H1 (cell line): ENCODE measurements at regions not wholly inside any gene's neighbourhood (a gene's known extent, or its start where the extent isn't known, plus 50 kb on each side); places are given as distances from the start of the nearest gene placed in this dataset.

Source experiments
- CTCF ChIA-PET: fragments of 300-600 bp; sonication (Branson Sonifier 250); formaldehyde crosslinking; loops from one replicate; lab custom pipeline; 2021; ENCODE audit not compliant: partially characterized antibody; lab: Charles Lee
- POLR2A ChIA-PET: fragments of 300-600 bp; sonication (Branson Sonifier 250); formaldehyde crosslinking; loops from one replicate; lab custom pipeline; 2021; ENCODE audit warnings: inconsistent platforms; ENCODE audit not compliant: partially characterized antibody; lab: Charles Lee
- DNase-seq, 2 experiments: peaks; one replicate each; pipeline versions ENCODE4 v3.0.0 to v3.0.0-alpha.2; 2010 to 2022; ENCODE audit warnings: low spot score in 2 of 2, low read depth in 1 of 2, mixed read lengths in 1 of 2
- FAIRE-seq: peaks from 2 replicates; lab custom pipeline; 2011; peaks lifted over from hg19 to GRCh38; lab: Jason Lieb, UNC
- H2AFZ ChIP-seq: 2 replicates; pipeline ENCODE4 v1.8.1; 2012; ENCODE audit warnings: low read length, inconsistent platforms
- H2AK5ac ChIP-seq: 2 replicates; pipeline ENCODE4 v1.6.1; 2013; ENCODE audit warnings: low read depth, low read length
- H2BK120ac ChIP-seq: replicated peaks from 2 replicates; pipeline ENCODE3; 2013; ENCODE audit warnings: low read depth, low read length, inconsistent platforms
- H2BK12ac ChIP-seq: 2 replicates; pipeline ENCODE4 v1.6.1; 2013; ENCODE audit warnings: low read depth, low read length
- H2BK15ac ChIP-seq: 2 replicates; pipeline ENCODE4 v1.6.1; 2013; ENCODE audit warnings: low read length
- H2BK20ac ChIP-seq: 2 replicates; pipeline ENCODE4 v1.6.1; 2013; ENCODE audit warnings: low read length
- H2BK5ac ChIP-seq: 2 replicates; pipeline ENCODE4 v1.6.1; 2013; ENCODE audit warnings: low read depth, low read length
- H3K14ac ChIP-seq: 2 replicates; pipeline ENCODE4 v1.6.1; 2013; ENCODE audit warnings: inconsistent platforms; ENCODE audit not compliant: insufficient read length
- H3K18ac ChIP-seq: 2 replicates; pipeline ENCODE4 v1.6.1; 2013; ENCODE audit warnings: low read length; ENCODE audit errors: extremely low read depth
- H3K23ac ChIP-seq: 2 replicates; pipeline ENCODE4 v1.6.1; 2013; ENCODE audit warnings: inconsistent platforms; ENCODE audit not compliant: insufficient read length
- H3K23me2 ChIP-seq: 2 replicates; pipeline ENCODE4 v1.6.1; 2013; ENCODE audit warnings: low read depth, low read length
- H3K27ac ChIP-seq: 2 replicates; pipeline ENCODE4 v1.6.1; 2011; ENCODE audit warnings: low read depth, low read length, inconsistent platforms
- H3K27me3 ChIP-seq, 4 experiments: replicated peaks in 1 of 4; 1 replicate in 1 of 4; 2 replicates in 3 of 4; pipeline versions ENCODE4 v1.6.1 to v1.8.1; 2011 to 2013; ENCODE audit warnings: low read length in 3 of 4, mild to moderate bottlenecking in 3 of 4, inconsistent platforms in 2 of 4, mixed read lengths in 2 of 4, moderate library complexity in 1 of 4; ENCODE audit not compliant: control insufficient read depth in 3 of 4, insufficient read depth in 3 of 4; ENCODE audit errors: extremely low read depth in 1 of 4
- H3K36me3 ChIP-seq, 4 experiments: 2 replicates each; pipeline versions ENCODE4 v1.6.1 to v1.8.1; 2011 to 2013; ENCODE audit warnings: mild to moderate bottlenecking in 4 of 4, low read length in 3 of 4, moderate library complexity in 2 of 4, control low read depth in 1 of 4, inconsistent platforms in 1 of 4; ENCODE audit not compliant: insufficient read depth in 4 of 4, control insufficient read depth in 2 of 4
- H3K4ac ChIP-seq: replicated peaks from 2 replicates; pipeline ENCODE3; 2013; ENCODE audit warnings: low read length, low read depth, mixed read lengths, inconsistent platforms; ENCODE audit not compliant: insufficient read length
- H3K4me1 ChIP-seq, 4 experiments: replicated peaks in 1 of 4; 1 replicate in 1 of 4; 2 replicates in 3 of 4; pipeline versions ENCODE4 v1.6.1 to v1.8.1; 2011 to 2013; ENCODE audit warnings: low read length in 3 of 4, inconsistent platforms in 2 of 4, mixed read lengths in 1 of 4; ENCODE audit not compliant: insufficient read depth in 4 of 4, control insufficient read depth in 3 of 4
- H3K4me2 ChIP-seq, 2 experiments: 2 replicates each; pipeline versions ENCODE4 v1.6.1 to v1.8.1; 2011 to 2013; ENCODE audit warnings: low read depth in 2 of 2, low read length in 2 of 2, control low read depth in 1 of 2, inconsistent platforms in 1 of 2, mild to moderate bottlenecking in 1 of 2; ENCODE audit not compliant: insufficient read depth in 1 of 2
- H3K4me3 ChIP-seq, 4 experiments: fragments of 200-600, 300-600 bp in 1 of 4; sonication (generic), shearing (Covaris generic), sonication (Bioruptor Twin) in 1 of 4; 2 replicates each; pipeline versions ENCODE4 v1.5.1 to v1.8.1; 2011 to 2016; ENCODE audit warnings: low read length in 4 of 4, low read depth in 3 of 4, control low read depth in 2 of 4, inconsistent platforms in 2 of 4, mild to moderate bottlenecking in 2 of 4, mixed read lengths in 1 of 4, moderate library complexity in 1 of 4; ENCODE audit not compliant: insufficient read depth in 2 of 4; ENCODE audit errors: extremely low read depth in 1 of 4
- H3K56ac ChIP-seq: replicated peaks from 2 replicates; pipeline ENCODE3; 2013; ENCODE audit warnings: low read depth, mild to moderate bottlenecking, mixed read lengths, low read length, inconsistent platforms; ENCODE audit not compliant: insufficient read length
- H3K79me1 ChIP-seq: 2 replicates; pipeline ENCODE4 v1.6.1; 2013; ENCODE audit warnings: low read depth, low read length, control low read depth
- H3K79me2 ChIP-seq, 2 experiments: 2 replicates each; pipeline versions ENCODE4 v1.6.1 to v1.8.1; 2012 to 2013; ENCODE audit warnings: low read length in 2 of 2, mild to moderate bottlenecking in 2 of 2, inconsistent platforms in 1 of 2; ENCODE audit not compliant: insufficient read depth in 2 of 2, control insufficient read depth in 1 of 2
- H3K9ac ChIP-seq, 4 experiments: replicated peaks in 1 of 4; 1 replicate in 1 of 4; 2 replicates in 3 of 4; pipeline versions ENCODE4 v1.6.1 to v1.8.1; 2011 to 2013; ENCODE audit warnings: low read depth in 3 of 4, low read length in 3 of 4, control low read depth in 2 of 4, mild to moderate bottlenecking in 2 of 4, moderate library complexity in 2 of 4, inconsistent platforms in 1 of 4; ENCODE audit errors: extremely low read depth in 1 of 4
- H3K9me3 ChIP-seq, 2 experiments: 2 replicates each; pipeline versions ENCODE4 v1.6.1 to v1.8.1; 2012 to 2013; ENCODE audit warnings: mild to moderate bottlenecking in 2 of 2, moderate library complexity in 2 of 2, control low read depth in 1 of 2, inconsistent platforms in 1 of 2, low read depth in 1 of 2, low read length in 1 of 2, mixed read lengths in 1 of 2; ENCODE audit not compliant: insufficient read depth in 2 of 2
- H4K20me1 ChIP-seq, 2 experiments: replicated peaks in 1 of 2; 2 replicates each; pipeline versions ENCODE3 to v1.8.1; 2011 to 2013; ENCODE audit warnings: inconsistent platforms in 2 of 2, low read length in 2 of 2, mild to moderate bottlenecking in 1 of 2; ENCODE audit not compliant: insufficient read depth in 2 of 2, control insufficient read depth in 1 of 2
- H4K5ac ChIP-seq: 2 replicates; pipeline ENCODE4 v1.6.1; 2013; ENCODE audit warnings: low read length, low read depth, mixed read lengths, inconsistent platforms; ENCODE audit not compliant: insufficient read length
- H4K8ac ChIP-seq: 2 replicates; pipeline ENCODE4 v1.8.0; 2013; ENCODE audit warnings: mild to moderate bottlenecking, moderate library complexity, low read length, inconsistent platforms; ENCODE audit not compliant: insufficient read depth; ENCODE audit errors: extremely low read depth
- H4K91ac ChIP-seq: replicated peaks from 2 replicates; pipeline ENCODE3; 2013; ENCODE audit warnings: low read length, mixed read lengths, inconsistent platforms; ENCODE audit not compliant: insufficient read length
- TBP ChIP-seq: IDR thresholded peaks from 2 replicates; pipeline ENCODE4 v1.6.1; 2011; ENCODE audit warnings: low read depth, low read length, improper control_type of control experiment
- WGBS, 2 experiments: shearing (Covaris generic) in 1 of 2; methylation state at CpG; one replicate each; pipeline versions ENCODE4 v1.1.6 to v1.1.7; 2013 to 2015; ENCODE audit warnings: low lambda C conversion rate in 2 of 2, mixed read lengths in 2 of 2, inconsistent platforms in 1 of 2, low coverage in 1 of 2, missing lambda C conversion rate in 1 of 2; ENCODE audit not compliant: insufficient replicate concordance in 2 of 2, insufficient coverage in 1 of 2, insufficient read length in 1 of 2; ENCODE audit errors: extremely low coverage in 1 of 2, missing lambda C conversion rate in 1 of 2; 5-methylcytosine and 5-hydroxymethylcytosine counted together

DNA sequence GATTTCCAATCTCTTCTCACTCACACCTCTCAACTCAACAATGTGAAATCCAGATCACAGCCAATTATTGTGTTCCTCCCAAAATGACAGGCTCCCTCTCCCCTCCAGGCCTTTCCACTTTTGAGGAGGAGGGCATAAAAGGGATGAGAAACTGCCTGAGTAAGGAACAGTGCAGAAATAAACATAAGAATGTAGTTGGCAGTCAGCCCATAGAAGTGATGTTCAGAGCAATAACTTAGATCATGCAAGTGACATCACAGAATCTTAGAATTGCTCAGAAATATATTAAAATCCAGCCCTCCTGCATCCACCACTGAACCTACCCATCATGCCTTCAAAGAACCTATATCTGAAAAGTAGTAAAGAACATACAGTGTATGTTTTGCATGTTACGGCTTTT is 299.4 kb upstream of the GADL1 start:
- Histone ChIP-seq H3K4me1 (peaks cover 0 to 6% (median 2%) of the 10 kb centered on the region in 4 experiments; a peak in 3 of 7 replicates), H3K36me3 (no peaks in the 10 kb centered on the region), H2BK12ac (no peak overlapping the region), H3K27me3 (no peaks in the 10 kb centered on the region; a peak in 2 of 7 replicates), H3K23me2 (no peaks in the 10 kb centered on the region), H2BK20ac (no peak overlapping the region), H3K14ac (no peak overlapping the region), H3K4me3 (no peak overlapping the region), H3K56ac (no peak overlapping the region), H4K8ac (no peak overlapping the region), H2BK15ac (no peak overlapping the region), H4K5ac (no peak overlapping the region), H3K4ac (no peak overlapping the region), H3K18ac (no peak overlapping the region), H3K79me1 (no peaks in the 10 kb centered on the region), H3K9ac (no peak overlapping the region), H3K4me2 (no peak overlapping the region), H4K20me1 (no peaks in the 10 kb centered on the region), H2AFZ (no peak overlapping the region), H3K9me3 (no peaks in the 10 kb centered on the region), H2BK120ac (no peak overlapping the region), H4K91ac (no peak overlapping the region), H3K23ac (no peak overlapping the region), H3K27ac (no peak overlapping the region), H3K79me2 (no peaks in the 10 kb centered on the region), H2BK5ac (no peak overlapping the region), H2AK5ac (no peak overlapping the region)
- POLR2A ChIA-PET, result no interaction called here
- CTCF ChIA-PET, result no interaction called here
- FAIRE-seq (no peak), DNase-seq (no peak)
- 94% methylated on average over 1 of the region's 1 CpG; no CpG with 5 or more reads in 1 of the 2 experiments for WGBS, 2 experiments
- no peak for TF ChIP-seq TBP
